Stimulated activated CD8-positive, alpha-beta memory T cell treated with anti-CD3 and anti-CD28 coated beads, Interleukin-15, amount 100 ng/mL, for 48 hours (primary cell): ENCODE measurements at regions not wholly inside any gene's neighbourhood (a gene's known extent, or its start where the extent isn't known, plus 50 kb on each side); places are given as distances from the start of the nearest gene placed in this dataset.

Source experiments
- DNase-seq, 2 donors: peaks; one replicate each; pipeline ENCODE4 v3.0.0-alpha.2; 2020; ENCODE audit warnings: low read depth in 2 of 2

DNA sequence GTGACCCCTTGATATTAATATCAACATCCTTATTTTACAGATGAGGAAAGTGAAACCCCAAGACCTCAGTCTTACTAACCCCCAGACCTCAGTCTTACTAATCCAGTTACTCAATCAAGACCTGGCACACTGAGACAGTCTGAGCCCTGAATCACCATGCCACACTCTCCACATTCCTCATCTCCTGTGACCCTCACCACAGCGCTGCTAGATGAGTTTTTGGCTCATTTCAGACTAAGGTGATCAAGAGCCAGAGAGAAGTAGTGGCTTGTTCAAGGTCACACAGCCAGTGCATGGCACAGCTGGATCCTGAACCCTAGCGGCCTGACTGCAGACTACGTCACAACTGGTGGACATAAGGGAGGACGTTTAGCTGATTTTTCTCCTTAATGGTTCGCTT, 579.2 kb downstream of the BCL11B start:
- DNase-seq, result peak in 1 of 2 donors; percentile 43

DNA sequence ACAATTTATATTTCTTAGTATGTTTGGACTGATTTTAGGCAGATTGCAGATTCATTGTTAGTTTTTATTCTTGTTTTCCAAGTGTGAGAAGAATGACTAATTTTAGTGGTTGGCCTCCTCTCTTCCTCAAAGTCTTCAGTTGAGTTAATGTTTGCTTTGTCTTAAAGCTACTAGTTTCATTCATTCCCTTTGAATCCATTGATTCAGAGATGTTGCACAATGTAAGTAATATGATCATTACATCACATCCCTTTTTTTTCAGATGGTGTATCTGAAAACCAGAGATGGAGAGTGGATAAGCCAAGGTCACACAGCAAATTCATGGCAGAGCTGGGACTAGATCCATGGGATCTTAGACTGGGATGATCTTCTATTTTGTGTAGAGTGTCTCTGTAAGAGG, 577.5 kb downstream of the BCL11B start:
- DNase-seq, result no peak

DNA sequence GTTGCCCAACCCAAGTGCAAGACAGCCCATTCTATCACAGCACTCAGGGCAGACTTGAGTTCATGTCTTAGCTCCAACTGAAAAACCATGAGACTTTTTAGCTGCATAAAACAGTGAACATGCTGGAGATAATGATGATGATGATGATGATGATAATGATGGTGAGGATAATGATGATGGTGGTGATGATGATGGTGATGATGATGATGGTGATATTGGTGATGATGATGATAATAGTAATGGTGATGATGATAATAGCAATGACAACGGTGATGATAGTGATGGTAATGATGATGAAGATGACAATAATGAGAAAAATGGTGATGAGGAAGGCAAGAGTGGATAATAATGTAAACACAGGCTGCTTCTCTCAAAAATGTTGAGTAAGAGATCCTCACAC, 576.2 kb downstream of the BCL11B start:
- DNase-seq, result no peak

DNA sequence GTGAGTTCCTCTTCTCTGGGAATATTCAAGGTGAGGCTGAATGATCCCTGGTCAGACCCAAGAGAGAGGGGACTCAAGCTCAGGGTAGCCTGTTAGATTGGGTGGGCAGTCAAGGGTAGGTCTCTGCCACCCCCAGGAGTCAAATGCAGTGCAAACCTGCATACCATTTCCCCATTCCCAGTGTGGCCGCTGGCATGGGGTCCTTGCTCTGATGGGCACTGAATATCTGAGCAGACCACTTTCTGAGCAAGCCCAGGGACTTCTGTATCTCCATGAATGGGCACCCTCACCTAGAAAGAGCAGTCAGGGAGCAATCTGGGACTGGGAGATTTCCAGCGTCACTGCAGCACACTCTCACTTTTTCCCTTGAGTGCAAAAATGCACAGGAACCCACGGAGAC, 573.7 kb downstream of the BCL11B start:
- DNase-seq, result no peak

DNA sequence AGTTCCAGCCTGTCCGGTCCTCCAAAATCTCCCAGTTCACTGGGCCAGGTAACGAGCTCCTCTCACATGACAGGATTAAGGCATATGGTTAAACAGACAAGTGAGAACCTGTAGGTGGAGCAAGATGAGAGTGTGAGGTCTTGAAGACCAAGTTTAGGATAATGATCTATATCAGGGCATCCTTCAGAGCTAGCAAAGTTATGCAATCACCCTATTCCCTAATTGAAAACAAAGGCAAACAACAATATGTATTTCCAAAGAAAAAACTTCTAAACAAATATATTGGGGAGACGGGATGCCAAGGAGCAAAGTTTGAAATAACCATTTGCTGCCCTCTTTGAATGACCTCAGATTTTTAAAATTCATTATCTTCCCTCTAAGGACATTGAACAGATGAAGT, 571.2 kb downstream of the BCL11B start:
- DNase-seq, result no peak

DNA sequence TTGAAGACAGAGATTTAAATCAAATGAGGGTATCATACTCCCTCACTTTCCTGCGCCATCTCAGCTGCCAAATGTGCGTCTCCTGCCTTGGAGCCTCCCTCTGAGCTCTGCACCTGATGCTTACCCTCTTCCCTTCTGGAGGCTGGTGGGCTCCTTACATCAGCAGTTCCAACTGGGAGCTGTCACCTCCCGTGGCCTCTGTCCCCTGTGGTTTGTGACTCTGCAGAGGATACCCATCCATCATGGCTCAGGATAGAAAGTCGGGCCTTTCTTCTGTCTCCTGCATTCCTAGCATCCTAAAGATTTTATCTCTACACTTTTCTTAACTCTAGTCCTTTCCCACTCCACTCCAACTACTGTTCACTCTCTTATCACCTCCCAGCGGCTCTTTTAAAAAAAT, 570.6 kb downstream of the BCL11B start:
- no peak for DNase-seq

DNA sequence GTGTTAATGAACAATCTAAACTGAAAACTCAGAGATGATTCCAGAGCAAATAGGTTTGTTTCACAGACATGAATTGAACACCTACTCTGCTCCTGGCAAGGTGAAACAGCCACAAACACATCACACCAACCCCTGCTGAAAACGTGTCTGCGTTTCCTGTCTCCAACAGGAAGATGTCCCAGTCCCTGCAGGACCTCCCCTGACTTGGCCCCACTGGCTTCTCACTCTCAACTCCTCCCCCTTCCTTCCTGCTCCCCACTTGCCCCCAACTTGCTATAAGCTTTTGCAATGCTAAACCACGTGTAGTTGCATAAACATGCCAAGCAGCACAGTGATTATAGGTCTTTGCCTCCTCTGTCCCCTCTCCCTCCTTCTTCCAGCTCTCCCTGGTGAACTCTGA, 567.6 kb downstream of the BCL11B start:
- DNase-seq, result no peak

DNA sequence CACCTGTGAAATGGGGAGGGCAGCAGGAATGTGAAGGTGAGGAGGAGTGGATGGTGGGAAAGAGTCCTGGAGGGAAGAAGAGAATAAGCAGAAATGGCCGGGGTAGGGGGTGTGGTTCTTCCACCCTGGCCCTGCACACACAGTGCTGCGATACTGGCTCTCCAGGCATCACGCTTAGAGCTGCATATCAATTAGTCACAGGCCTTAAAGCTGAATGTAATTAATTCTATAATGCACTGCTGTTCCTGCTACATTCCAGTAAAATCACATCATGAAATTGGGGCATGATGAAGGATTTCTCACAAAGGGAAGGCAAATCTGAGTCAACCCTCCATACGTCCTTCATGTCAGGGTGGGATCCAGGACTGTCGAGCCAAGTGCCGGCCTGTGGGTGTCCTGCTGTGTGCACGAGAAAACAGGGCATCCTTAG, 566.1 kb downstream of the BCL11B start:
- DNase-seq, result no peak

DNA sequence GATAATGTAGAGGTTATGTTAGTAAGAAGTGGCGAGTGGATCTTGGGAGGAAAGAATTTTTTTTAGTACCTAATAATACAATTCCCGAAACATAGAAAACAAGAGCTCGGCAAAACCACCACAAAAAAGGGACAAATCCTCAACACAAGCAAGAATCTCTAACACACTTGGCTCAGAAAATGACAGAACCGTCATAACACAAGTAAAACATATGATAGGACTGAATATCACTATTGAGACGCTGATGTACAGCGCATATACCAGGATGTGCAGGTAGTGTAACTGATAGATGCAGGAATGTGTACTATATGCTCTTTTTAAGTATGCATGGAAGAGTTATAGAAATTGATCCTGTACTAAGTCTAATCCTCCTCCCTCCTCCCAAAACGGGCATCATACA, 564.5 kb downstream of the BCL11B start:
- no peak for DNase-seq

DNA sequence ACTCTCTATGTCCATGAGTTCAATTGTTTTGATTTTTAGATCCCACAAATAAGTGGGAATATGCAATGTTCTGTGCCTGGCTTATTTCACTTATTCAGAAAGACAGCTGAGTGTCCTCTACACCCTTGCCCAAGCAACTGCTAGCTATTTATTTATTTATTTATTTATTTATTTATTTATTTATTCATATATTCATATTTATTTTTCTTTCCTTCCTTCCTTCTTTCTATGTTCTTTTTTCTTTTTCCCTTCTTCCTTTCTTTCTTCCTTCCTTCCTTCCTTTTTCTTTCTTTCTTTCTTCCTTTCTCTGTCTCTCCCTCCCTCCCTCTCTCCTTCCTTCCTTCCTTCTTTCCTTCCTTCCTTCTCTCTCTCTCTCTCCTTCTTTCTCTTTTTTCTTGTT, 563.4 kb downstream of the BCL11B start:
- DNase-seq, result no peak

DNA sequence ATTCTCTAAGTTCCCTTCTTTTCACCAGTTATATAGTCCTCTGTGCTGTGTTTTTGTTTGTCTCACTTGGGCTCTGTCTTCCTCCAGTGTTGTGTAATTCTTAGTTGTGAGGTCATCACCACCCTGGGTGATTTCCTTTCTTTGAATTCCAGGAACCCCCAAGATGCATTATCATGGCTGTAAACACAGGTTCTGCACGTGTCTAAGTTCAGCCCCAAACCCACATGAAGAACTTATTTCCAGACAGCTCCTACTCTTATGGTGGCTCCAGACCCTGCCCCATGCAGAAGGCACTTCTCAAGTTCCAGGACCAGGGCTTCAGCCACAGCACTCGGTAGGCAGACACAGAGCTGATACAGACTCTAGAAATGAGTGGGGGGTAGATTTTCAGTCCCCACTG, 560.5 kb downstream of the BCL11B start:
- DNase-seq, result no peak

DNA sequence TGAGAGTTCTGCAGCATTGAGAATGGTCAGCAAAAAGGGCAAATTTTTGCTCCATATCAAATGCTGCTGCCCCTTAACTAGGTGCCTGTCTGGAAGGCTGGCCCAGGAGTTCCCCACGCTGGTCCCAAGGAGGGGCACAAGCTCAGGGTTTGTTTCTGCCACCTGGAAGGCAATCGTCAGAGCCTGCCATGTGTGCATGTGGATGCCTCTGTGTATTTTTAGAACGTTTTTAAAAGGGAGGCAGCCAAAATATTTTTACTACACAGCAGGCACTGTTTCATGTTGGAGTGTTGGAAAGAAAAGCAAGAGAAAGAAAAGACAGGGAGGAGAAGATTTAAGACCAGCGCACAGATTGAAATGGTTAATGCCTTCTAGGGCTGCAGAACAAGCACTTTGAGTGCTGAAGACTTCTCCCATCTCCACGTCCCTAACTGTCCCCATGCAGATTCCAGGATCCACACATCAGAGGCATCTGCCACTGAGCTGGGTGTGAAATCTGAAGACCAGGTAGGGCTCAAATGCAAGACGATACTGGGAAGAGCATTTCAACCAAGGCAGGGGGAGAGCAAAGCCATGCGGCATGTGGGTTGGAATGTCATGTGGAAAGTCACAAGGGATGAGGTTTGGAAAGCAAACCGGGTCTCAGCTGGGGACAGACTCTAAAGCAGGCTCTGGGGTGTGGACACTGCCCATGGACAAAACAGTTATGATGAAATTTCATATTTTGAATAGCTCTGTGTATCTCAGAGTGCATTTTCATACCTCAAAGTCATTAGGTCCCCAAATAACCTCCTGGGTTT, 557.2 kb downstream of the BCL11B start:
- DNase-seq, result no peak

DNA sequence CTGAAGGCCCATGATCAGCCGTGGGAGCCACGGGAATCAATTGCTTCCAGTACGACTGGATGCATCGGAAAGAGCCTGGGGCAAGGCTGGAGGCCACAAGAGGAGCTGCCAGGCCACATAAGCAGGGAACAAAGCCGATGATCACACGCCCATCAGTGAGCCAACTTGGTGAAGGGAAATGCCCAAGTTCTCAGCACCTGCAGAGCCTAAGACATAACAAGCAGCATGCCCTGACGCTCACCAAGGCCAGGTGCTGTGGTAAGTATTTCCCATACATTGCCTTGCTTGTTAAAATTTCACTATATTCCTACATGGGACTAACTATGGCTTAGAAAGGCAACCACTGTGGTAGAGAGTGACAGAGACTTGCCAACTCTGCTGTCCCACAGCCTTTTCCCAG, 555.9 kb downstream of the BCL11B start:
- no peak for DNase-seq

DNA sequence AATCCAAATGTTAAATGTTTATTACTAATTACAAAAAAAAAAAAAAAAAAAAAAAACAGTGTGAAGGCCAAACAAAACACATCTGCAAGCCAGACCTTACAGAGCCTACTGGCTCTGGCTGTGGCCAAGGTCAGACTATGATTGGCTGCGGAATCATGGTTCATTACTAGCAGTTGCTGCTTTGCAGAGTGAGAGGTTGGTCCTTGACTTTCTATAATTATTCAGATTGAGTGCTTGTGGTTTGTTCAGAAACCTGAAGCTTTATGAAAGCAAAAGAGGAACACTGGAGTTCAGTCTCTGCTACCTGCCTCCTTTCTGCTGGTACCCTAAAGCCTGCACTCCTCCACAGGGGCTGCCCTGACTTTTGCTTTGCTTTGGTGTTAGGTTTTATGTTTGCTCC, 550.9 kb downstream of the BCL11B start:
- DNase-seq, result no peak

DNA sequence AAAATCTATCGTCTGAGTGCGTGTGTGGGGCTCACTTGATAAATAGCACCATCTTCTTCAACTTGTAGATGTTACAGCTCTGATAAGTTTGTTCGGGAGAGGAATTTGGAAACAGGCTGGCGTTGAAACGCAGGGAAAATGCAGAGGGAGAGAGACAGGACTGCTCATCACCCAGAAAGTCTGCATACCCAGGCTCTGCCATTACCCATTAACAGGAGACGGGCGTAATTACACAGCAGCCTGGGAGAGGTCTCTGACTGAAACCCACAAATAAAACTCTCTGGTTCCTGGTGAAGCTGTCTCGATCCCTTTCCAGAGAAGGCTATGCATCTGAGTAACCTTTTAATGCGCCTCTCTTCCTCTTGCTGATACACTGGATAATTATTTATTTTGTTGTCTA, 547.3 kb downstream of the BCL11B start:
- no peak for DNase-seq

DNA sequence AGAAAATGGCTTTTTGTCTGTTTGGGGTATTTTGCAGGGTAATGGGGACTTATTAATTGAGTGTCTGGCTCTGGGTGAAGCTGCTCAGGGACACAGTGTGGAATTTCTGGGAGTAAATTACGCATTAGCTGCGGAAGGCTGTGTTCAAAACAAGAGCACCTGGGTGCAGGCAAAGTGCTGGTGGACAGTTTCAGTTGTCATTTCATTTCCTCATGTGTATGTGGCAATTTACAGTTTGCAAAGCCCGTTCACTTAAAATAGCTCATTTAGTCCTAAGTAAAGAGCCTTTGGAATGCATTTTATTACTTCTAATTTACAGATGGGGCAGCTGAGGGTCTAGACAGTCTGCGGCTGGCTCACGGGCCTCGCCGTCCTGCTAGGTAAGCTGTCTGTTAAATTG, 546.8 kb downstream of the BCL11B start:
- no peak for DNase-seq

DNA sequence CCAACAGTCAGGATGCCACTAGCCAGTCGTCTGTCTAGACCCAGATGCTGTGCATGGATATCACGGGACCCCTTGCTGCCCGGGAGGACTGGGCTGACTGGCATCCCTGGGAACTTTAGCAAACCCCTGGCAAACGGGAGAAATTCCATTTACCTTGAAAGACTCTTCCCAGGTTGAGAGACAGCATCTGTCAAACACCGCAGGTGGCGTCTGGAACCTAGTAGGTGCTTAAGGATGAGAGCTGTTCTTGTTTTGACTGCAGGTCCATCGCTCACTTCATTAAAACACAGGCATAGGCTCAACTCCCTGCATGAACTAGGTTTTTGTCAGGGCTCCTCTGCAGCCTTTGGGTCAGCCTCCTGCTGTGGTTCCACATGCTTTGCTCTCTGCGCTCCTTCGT, 546.3 kb downstream of the BCL11B start:
- DNase-seq, result no peak

DNA sequence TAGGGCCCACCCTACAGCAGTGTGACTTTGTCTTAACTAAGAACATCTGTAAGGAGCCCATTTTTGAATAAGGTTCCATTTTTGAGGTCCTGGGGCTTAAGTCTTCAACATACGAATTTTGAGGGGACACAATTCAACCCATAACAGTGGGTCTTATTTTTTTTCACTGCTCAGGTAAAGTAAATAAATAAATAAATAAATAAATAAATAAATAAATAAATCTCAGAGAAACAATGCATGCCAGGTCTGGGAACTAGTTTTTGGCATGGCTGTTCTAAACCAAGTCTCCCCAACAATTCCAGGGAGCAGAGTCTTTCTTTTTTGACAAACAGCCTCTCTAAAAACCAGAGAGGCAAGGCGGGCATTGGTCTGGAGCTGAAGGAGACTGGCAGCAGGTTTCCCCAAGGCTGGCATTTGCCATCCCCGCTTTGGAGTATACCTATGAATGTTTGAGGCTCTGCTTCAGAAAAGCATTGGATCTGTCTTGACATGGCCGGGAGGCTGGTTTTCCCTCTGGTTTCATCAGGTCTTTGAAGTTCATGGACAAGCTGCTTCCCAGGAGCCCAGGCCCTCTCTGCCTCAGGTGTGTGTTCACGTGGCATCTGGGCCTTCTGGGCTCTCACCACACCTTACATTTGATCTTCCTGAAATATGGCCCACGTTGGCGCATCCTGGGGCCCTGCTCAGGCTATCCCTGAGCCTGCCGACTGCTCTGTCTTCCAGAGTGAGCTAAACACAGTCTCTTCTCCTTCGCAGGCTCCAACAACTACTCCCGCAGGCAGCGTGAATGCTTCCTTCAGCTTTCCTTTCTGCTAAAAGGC, 545.2 kb downstream of the BCL11B start:
- DNase-seq, result no peak

DNA sequence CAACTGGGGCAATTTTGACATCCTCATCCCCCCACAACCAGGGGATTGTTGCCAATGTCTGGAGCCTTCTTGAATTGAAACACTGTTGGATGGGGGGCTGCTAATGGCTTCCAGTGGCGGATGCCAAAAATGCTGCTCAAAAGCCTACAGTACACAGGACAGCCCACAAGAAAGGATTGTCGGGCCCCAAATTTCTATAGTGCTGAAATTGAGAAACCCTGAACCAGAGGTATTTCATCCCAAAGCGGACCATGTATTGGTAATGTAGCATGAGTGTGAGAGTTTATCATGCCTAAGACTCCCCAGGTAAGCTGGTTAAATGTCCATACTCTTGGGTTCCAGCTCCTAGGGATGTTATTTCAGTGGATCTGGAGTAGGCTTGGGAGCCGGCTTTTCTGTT, 544.0 kb downstream of the BCL11B start:
- no peak for DNase-seq

DNA sequence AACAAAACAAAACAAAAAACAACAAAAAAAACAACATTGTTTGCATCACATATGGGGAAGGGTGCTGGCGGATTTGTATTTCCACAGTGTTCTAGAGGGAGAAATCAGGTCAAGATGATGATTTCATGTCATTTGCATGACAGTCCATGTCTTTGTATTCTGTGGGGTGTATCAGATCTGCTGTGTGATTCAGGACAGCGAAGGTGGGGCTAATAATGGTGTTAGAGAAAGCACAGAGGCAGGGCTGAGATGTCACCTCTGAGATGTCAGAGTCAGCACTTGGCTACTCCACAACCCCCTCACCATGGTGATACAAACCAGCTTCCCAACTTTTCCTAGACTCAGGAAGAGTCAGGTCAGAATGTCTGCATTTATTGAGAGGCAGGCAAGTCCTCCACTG, 543.2 kb downstream of the BCL11B start:
- no peak for DNase-seq

DNA sequence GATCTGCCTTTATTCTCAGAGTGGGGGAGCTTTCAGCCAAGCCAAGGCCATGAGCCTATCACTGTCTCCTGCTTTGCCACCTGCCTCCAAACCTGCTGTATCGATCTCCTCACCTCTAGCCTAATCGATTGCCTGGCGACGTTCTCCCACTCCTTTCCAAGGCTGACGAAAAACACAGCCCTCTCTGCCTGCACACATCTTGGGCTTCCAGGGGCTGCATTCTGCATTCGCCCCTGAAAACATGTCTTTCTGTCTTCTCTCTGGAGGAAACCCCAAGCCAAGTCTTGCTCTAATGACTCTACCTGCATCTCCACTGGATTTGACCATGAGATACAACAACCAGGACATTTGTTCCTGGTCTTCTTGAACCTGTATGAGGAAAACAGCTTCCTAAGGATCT, 540.7 kb downstream of the BCL11B start:
- no peak for DNase-seq

DNA sequence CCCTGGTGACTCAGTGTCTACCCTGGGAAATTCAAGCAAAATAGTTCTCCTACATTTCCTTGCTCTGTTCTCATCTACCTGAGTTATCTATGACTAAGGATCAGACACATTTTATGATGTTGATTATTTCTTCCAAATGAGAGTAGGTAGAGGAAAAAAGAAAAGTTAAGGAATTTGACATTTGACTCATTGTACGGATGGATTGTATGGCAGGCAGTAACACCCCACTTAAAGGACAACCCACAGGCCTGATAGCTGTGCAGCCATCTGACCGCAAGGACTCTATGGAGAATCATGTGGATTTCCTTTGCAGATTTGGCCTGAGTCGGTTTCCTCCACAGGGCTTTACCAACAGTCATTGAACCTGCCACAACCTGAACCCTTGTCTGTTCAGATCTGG, 540.3 kb downstream of the BCL11B start:
- DNase-seq, result no peak

DNA sequence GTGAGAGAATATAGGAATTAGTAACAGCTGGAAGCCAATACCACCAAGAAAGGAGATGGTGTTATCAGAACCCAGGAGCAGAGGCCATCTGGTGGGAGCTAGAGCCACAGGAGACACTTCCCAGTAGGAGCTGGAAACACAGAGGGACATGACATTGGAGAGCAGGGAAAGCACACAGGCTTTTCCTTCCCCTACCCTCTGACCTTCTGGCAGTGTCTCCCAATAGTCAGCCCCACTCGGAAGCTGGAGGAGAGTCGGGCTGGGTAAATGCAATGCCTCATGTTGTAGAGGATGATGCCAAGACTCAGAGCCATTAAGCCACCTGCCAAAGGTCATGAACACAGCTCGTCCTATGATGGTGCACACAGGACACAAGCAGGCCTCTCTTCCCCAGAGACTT, 538.5 kb downstream of the BCL11B start:
- no peak for DNase-seq
